HCT116 (cell line): ENCODE measurements at regions not wholly inside any gene's neighbourhood (a gene's known extent, or its start where the extent isn't known, plus 50 kb on each side); places are given as distances from the start of the nearest gene placed in this dataset.

Experiments
- CEBPB ChIP-seq: IDR thresholded peaks from 2 replicates; pipeline ENCODE4 v1.6.1; 2012; ENCODE audit warnings: low read depth
- CTCF ChIP-seq, 3 experiments: fragments of 200-600 bp in 1 of 3; sonication (generic) in 1 of 3; IDR thresholded peaks in 2 of 3; conservative IDR thresholded peaks in 1 of 3; 2 replicates each; pipeline ENCODE4 v1.5.1; 2012 to 2017; ENCODE audit warnings: low read depth in 2 of 3, low read length in 2 of 3, antibody characterized with exemption in 1 of 3, borderline replicate concordance in 1 of 3, control low read depth in 1 of 3, mild to moderate bottlenecking in 1 of 3, mixed read lengths in 1 of 3, mixed run types in 1 of 3, moderate library complexity in 1 of 3; ENCODE audit not compliant: insufficient read depth in 1 of 3
- EZH2phosphoT487 ChIP-seq: fragments of 200-600 bp; IDR thresholded peaks from 2 replicates; pipeline ENCODE4 v1.6.1; 2018; ENCODE audit warnings: antibody characterized with exemption, borderline replicate concordance
- MAX ChIP-seq: IDR thresholded peaks from 2 replicates; pipeline ENCODE4 v1.6.1; 2012
- POLR2AphosphoS5 ChIP-seq: IDR thresholded peaks from 2 replicates; pipeline ENCODE4 v1.6.1; 2011; ENCODE audit warnings: mild to moderate bottlenecking, low read depth, low read length, moderate library complexity
- RAD21 ChIP-seq: IDR thresholded peaks from 2 replicates; pipeline ENCODE4 v1.6.1; 2012; ENCODE audit warnings: low read depth, mild to moderate bottlenecking
- SP1 ChIP-seq: IDR thresholded peaks from 2 replicates; pipeline ENCODE4 v1.6.1; 2012; ENCODE audit warnings: low read depth
- TCF7L2 ChIP-seq: IDR thresholded peaks from 2 replicates; pipeline ENCODE4 v1.7.0; 2011; ENCODE audit warnings: borderline replicate concordance, inconsistent platforms; ENCODE audit not compliant: insufficient read depth, insufficient read length; ENCODE audit errors: extremely low read depth
- ZBTB33 ChIP-seq: IDR thresholded peaks from 2 replicates; pipeline ENCODE4 v1.6.1; 2011; ENCODE audit warnings: mild to moderate bottlenecking, low read length, moderate library complexity; ENCODE audit not compliant: insufficient replicate concordance; ENCODE audit errors: extremely low read depth

GRCh38 chrX:118182681-118183080 is 66.1 kb upstream of the KLHL13 start:
- TF ChIP-seq ZBTB33 (no peak), MAX (no peak), TCF7L2 (no peak), CEBPB (no peak), POLR2AphosphoS5 (no peak), CTCF (IDR thresholded peaks at IDR 0.05 in 2 of 3, conservative IDR thresholded peaks at IDR 0.05 in 1 of 3; ENCODE audit: borderline replicate concordance in 1 of 3, insufficient read depth in 1 of 3, low read depth in 2 of 3, low read length in 2 of 3) (no peak), EZH2phosphoT487 (no peak), RAD21 (no peak), SP1 (no peak)
